ENCODE measurements at regions not wholly inside any gene's neighbourhood (a gene's known extent, or its start where the extent isn't known, plus 50 kb on each side); places are given as distances from the start of the nearest gene placed in this dataset.
"Not testable (repeated sequence)": the region's sequence is repeated elsewhere in the genome, so short reads cannot be mapped to it uniquely, and the experiment has no call there.

- Mint-ChIP-seq H3K9me3 (peaks cover 3% of the 10 kb centered on the region), H3K4me3 (no peak overlapping the region), H3K4me1 (no peaks in the 10 kb centered on the region), H3K27ac (no peak overlapping the region), H3K27me3 (no peaks in the 10 kb centered on the region), H3K36me3 (ENCODE audit: low read depth) (no peaks in the 10 kb centered on the region)
- intact Hi-C loops (cut with micrococcal nuclease), result no loop called here
- TF ChIP-seq CTCF (IDR thresholded peaks at IDR 0.05), result no peak
- ATAC-seq (ENCODE audit: low read depth) (no peak), DNase-seq (no peak)
- ChIA-PET POLR2A (no interaction called here), CTCF (no interaction called here)
These were observed 364.4 kb upstream of the API5 start for GRCh38 chr11:42947405-42947804.

- CTCF ChIA-PET; DNase-seq; H3K27me3 Mint-ChIP-seq; POLR2A ChIA-PET; intact Hi-C loops (cut with micrococcal nuclease); H3K9me3 Mint-ChIP-seq; H3K4me1 Mint-ChIP-seq; H3K4me3 Mint-ChIP-seq; ATAC-seq (ENCODE audit: low read depth); H3K36me3 Mint-ChIP-seq (ENCODE audit: low read depth); H3K27ac Mint-ChIP-seq: not testable (repeated sequence)
These were observed 361.9 kb upstream of the API5 start for GRCh38 chr11:42949738-42950376.

- Mint-ChIP-seq H3K27me3 (no peaks in the 10 kb centered on the region), H3K4me1 (no peaks in the 10 kb centered on the region), H3K4me3 (no peak overlapping the region), H3K9me3 (peaks cover 3% of the 10 kb centered on the region), H3K27ac (no peak overlapping the region), H3K36me3 (ENCODE audit: low read depth) (no peaks in the 10 kb centered on the region)
- ChIA-PET POLR2A (no interaction called here), CTCF (no interaction called here)
- intact Hi-C loops (cut with micrococcal nuclease), result no loop called here
- TF ChIP-seq CTCF (IDR thresholded peaks at IDR 0.05), result no peak
- DNase-seq (no peak), ATAC-seq (ENCODE audit: low read depth) (no peak)
These were observed 360.5 kb upstream of the API5 start for GRCh38 chr11:42951266-42951665.

GRCh38 chr11:42957831-42958230, 354.0 kb upstream of the API5 start:
- no peak for ATAC-seq (ENCODE audit: low read depth)
- no peak for TF ChIP-seq CTCF (IDR thresholded peaks at IDR 0.05)

GRCh38 chr11:42958635-42959034, 353.2 kb upstream of the API5 start:
- Mint-ChIP-seq H3K27me3 (no peaks in the 10 kb centered on the region), H3K36me3 (ENCODE audit: low read depth) (no peaks in the 10 kb centered on the region), H3K9me3 (peaks cover 8% of the 10 kb centered on the region), H3K4me1 (no peaks in the 10 kb centered on the region), H3K27ac (no peak overlapping the region), H3K4me3 (no peak overlapping the region)
- ChIA-PET POLR2A (no interaction called here), CTCF (no interaction called here)
- no peak for ATAC-seq (ENCODE audit: low read depth)
- intact Hi-C loops (cut with micrococcal nuclease), result no loop called here
- no peak for DNase-seq
- TF ChIP-seq CTCF (IDR thresholded peaks at IDR 0.05), result no peak

More at GRCh38 chr11:42957831-42958230, 354.0 kb upstream of the API5 start:
- peaks cover 8% of the 10 kb centered on the region for H3K9me3 Mint-ChIP-seq
- ChIA-PET CTCF (no interaction called here), POLR2A (no interaction called here)
- DNase-seq, result no peak
- intact Hi-C loops (cut with micrococcal nuclease), result no loop called here
- no peak overlapping the region for H3K27ac Mint-ChIP-seq
- H3K4me1 Mint-ChIP-seq, result no peaks in the 10 kb centered on the region
- no peak overlapping the region for H3K4me3 Mint-ChIP-seq
- no peaks in the 10 kb centered on the region for H3K36me3 Mint-ChIP-seq (ENCODE audit: low read depth)
- no peaks in the 10 kb centered on the region for H3K27me3 Mint-ChIP-seq

GRCh38 chr11:42960521-42961088, 351.2 kb upstream of the API5 start:
- no peak for TF ChIP-seq CTCF (IDR thresholded peaks at IDR 0.05)
- DNase-seq, result no peak
- intact Hi-C loops (cut with micrococcal nuclease), result no loop called here
- no peak overlapping the region for H3K4me3 Mint-ChIP-seq
- H3K4me1 Mint-ChIP-seq, result no peaks in the 10 kb centered on the region
- no peaks in the 10 kb centered on the region for H3K36me3 Mint-ChIP-seq (ENCODE audit: low read depth)
- ChIA-PET CTCF (no interaction called here), POLR2A (no interaction called here)
- no peaks in the 10 kb centered on the region for H3K27me3 Mint-ChIP-seq
- H3K9me3 Mint-ChIP-seq, result peaks cover 8% of the 10 kb centered on the region
- H3K27ac Mint-ChIP-seq, result no peak overlapping the region
- no peak for ATAC-seq (ENCODE audit: low read depth)

Data from activated B cell treated with CpG ODN at 0.5 μM for 24 hours (primary cell).